H1 (cell line): ENCODE measurements at regions not wholly inside any gene's neighbourhood (a gene's known extent, or its start where the extent isn't known, plus 50 kb on each side); places are given as distances from the start of the nearest gene placed in this dataset.

ENCODE experiments used
- CTCF ChIA-PET: fragments of 300-600 bp; sonication (Branson Sonifier 250); formaldehyde crosslinking; loops from one replicate; lab custom pipeline; 2021; ENCODE audit not compliant: partially characterized antibody; lab: Charles Lee
- POLR2A ChIA-PET: fragments of 300-600 bp; sonication (Branson Sonifier 250); formaldehyde crosslinking; loops from one replicate; lab custom pipeline; 2021; ENCODE audit warnings: inconsistent platforms; ENCODE audit not compliant: partially characterized antibody; lab: Charles Lee
- DNase-seq, 2 experiments: peaks; one replicate each; pipeline versions ENCODE4 v3.0.0 to v3.0.0-alpha.2; 2010 to 2022; ENCODE audit warnings: low spot score in 2 of 2, low read depth in 1 of 2, mixed read lengths in 1 of 2
- FAIRE-seq: peaks from 2 replicates; lab custom pipeline; 2011; peaks lifted over from hg19 to GRCh38; lab: Jason Lieb, UNC
- H2AFZ ChIP-seq: 2 replicates; pipeline ENCODE4 v1.8.1; 2012; ENCODE audit warnings: low read length, inconsistent platforms
- H2AK5ac ChIP-seq: 2 replicates; pipeline ENCODE4 v1.6.1; 2013; ENCODE audit warnings: low read depth, low read length
- H2BK120ac ChIP-seq: replicated peaks from 2 replicates; pipeline ENCODE3; 2013; ENCODE audit warnings: low read depth, low read length, inconsistent platforms
- H2BK12ac ChIP-seq: 2 replicates; pipeline ENCODE4 v1.6.1; 2013; ENCODE audit warnings: low read depth, low read length
- H2BK15ac ChIP-seq: 2 replicates; pipeline ENCODE4 v1.6.1; 2013; ENCODE audit warnings: low read length
- H2BK20ac ChIP-seq: 2 replicates; pipeline ENCODE4 v1.6.1; 2013; ENCODE audit warnings: low read length
- H2BK5ac ChIP-seq: 2 replicates; pipeline ENCODE4 v1.6.1; 2013; ENCODE audit warnings: low read depth, low read length
- H3K14ac ChIP-seq: 2 replicates; pipeline ENCODE4 v1.6.1; 2013; ENCODE audit warnings: inconsistent platforms; ENCODE audit not compliant: insufficient read length
- H3K18ac ChIP-seq: 2 replicates; pipeline ENCODE4 v1.6.1; 2013; ENCODE audit warnings: low read length; ENCODE audit errors: extremely low read depth
- H3K23ac ChIP-seq: 2 replicates; pipeline ENCODE4 v1.6.1; 2013; ENCODE audit warnings: inconsistent platforms; ENCODE audit not compliant: insufficient read length
- H3K23me2 ChIP-seq: 2 replicates; pipeline ENCODE4 v1.6.1; 2013; ENCODE audit warnings: low read depth, low read length
- H3K27ac ChIP-seq: 2 replicates; pipeline ENCODE4 v1.6.1; 2011; ENCODE audit warnings: low read depth, low read length, inconsistent platforms
- H3K27me3 ChIP-seq, 4 experiments: replicated peaks in 1 of 4; 1 replicate in 1 of 4; 2 replicates in 3 of 4; pipeline versions ENCODE4 v1.6.1 to v1.8.1; 2011 to 2013; ENCODE audit warnings: low read length in 3 of 4, mild to moderate bottlenecking in 3 of 4, inconsistent platforms in 2 of 4, mixed read lengths in 2 of 4, moderate library complexity in 1 of 4; ENCODE audit not compliant: control insufficient read depth in 3 of 4, insufficient read depth in 3 of 4; ENCODE audit errors: extremely low read depth in 1 of 4
- H3K36me3 ChIP-seq, 4 experiments: 2 replicates each; pipeline versions ENCODE4 v1.6.1 to v1.8.1; 2011 to 2013; ENCODE audit warnings: mild to moderate bottlenecking in 4 of 4, low read length in 3 of 4, moderate library complexity in 2 of 4, control low read depth in 1 of 4, inconsistent platforms in 1 of 4; ENCODE audit not compliant: insufficient read depth in 4 of 4, control insufficient read depth in 2 of 4
- H3K4ac ChIP-seq: replicated peaks from 2 replicates; pipeline ENCODE3; 2013; ENCODE audit warnings: low read length, low read depth, mixed read lengths, inconsistent platforms; ENCODE audit not compliant: insufficient read length
- H3K4me1 ChIP-seq, 4 experiments: replicated peaks in 1 of 4; 1 replicate in 1 of 4; 2 replicates in 3 of 4; pipeline versions ENCODE4 v1.6.1 to v1.8.1; 2011 to 2013; ENCODE audit warnings: low read length in 3 of 4, inconsistent platforms in 2 of 4, mixed read lengths in 1 of 4; ENCODE audit not compliant: insufficient read depth in 4 of 4, control insufficient read depth in 3 of 4
- H3K4me2 ChIP-seq, 2 experiments: 2 replicates each; pipeline versions ENCODE4 v1.6.1 to v1.8.1; 2011 to 2013; ENCODE audit warnings: low read depth in 2 of 2, low read length in 2 of 2, control low read depth in 1 of 2, inconsistent platforms in 1 of 2, mild to moderate bottlenecking in 1 of 2; ENCODE audit not compliant: insufficient read depth in 1 of 2
- H3K4me3 ChIP-seq, 4 experiments: fragments of 200-600, 300-600 bp in 1 of 4; sonication (generic), shearing (Covaris generic), sonication (Bioruptor Twin) in 1 of 4; 2 replicates each; pipeline versions ENCODE4 v1.5.1 to v1.8.1; 2011 to 2016; ENCODE audit warnings: low read length in 4 of 4, low read depth in 3 of 4, control low read depth in 2 of 4, inconsistent platforms in 2 of 4, mild to moderate bottlenecking in 2 of 4, mixed read lengths in 1 of 4, moderate library complexity in 1 of 4; ENCODE audit not compliant: insufficient read depth in 2 of 4; ENCODE audit errors: extremely low read depth in 1 of 4
- H3K56ac ChIP-seq: replicated peaks from 2 replicates; pipeline ENCODE3; 2013; ENCODE audit warnings: low read depth, mild to moderate bottlenecking, mixed read lengths, low read length, inconsistent platforms; ENCODE audit not compliant: insufficient read length
- H3K79me1 ChIP-seq: 2 replicates; pipeline ENCODE4 v1.6.1; 2013; ENCODE audit warnings: low read depth, low read length, control low read depth
- H3K79me2 ChIP-seq, 2 experiments: 2 replicates each; pipeline versions ENCODE4 v1.6.1 to v1.8.1; 2012 to 2013; ENCODE audit warnings: low read length in 2 of 2, mild to moderate bottlenecking in 2 of 2, inconsistent platforms in 1 of 2; ENCODE audit not compliant: insufficient read depth in 2 of 2, control insufficient read depth in 1 of 2
- H3K9ac ChIP-seq, 4 experiments: replicated peaks in 1 of 4; 1 replicate in 1 of 4; 2 replicates in 3 of 4; pipeline versions ENCODE4 v1.6.1 to v1.8.1; 2011 to 2013; ENCODE audit warnings: low read depth in 3 of 4, low read length in 3 of 4, control low read depth in 2 of 4, mild to moderate bottlenecking in 2 of 4, moderate library complexity in 2 of 4, inconsistent platforms in 1 of 4; ENCODE audit errors: extremely low read depth in 1 of 4
- H3K9me3 ChIP-seq, 2 experiments: 2 replicates each; pipeline versions ENCODE4 v1.6.1 to v1.8.1; 2012 to 2013; ENCODE audit warnings: mild to moderate bottlenecking in 2 of 2, moderate library complexity in 2 of 2, control low read depth in 1 of 2, inconsistent platforms in 1 of 2, low read depth in 1 of 2, low read length in 1 of 2, mixed read lengths in 1 of 2; ENCODE audit not compliant: insufficient read depth in 2 of 2
- H4K20me1 ChIP-seq, 2 experiments: replicated peaks in 1 of 2; 2 replicates each; pipeline versions ENCODE3 to v1.8.1; 2011 to 2013; ENCODE audit warnings: inconsistent platforms in 2 of 2, low read length in 2 of 2, mild to moderate bottlenecking in 1 of 2; ENCODE audit not compliant: insufficient read depth in 2 of 2, control insufficient read depth in 1 of 2
- H4K5ac ChIP-seq: 2 replicates; pipeline ENCODE4 v1.6.1; 2013; ENCODE audit warnings: low read length, low read depth, mixed read lengths, inconsistent platforms; ENCODE audit not compliant: insufficient read length
- H4K8ac ChIP-seq: 2 replicates; pipeline ENCODE4 v1.8.0; 2013; ENCODE audit warnings: mild to moderate bottlenecking, moderate library complexity, low read length, inconsistent platforms; ENCODE audit not compliant: insufficient read depth; ENCODE audit errors: extremely low read depth
- H4K91ac ChIP-seq: replicated peaks from 2 replicates; pipeline ENCODE3; 2013; ENCODE audit warnings: low read length, mixed read lengths, inconsistent platforms; ENCODE audit not compliant: insufficient read length
- BACH1 ChIP-seq: IDR thresholded peaks from 2 replicates; pipeline ENCODE4 v1.6.1; 2012; ENCODE audit warnings: low read length, improper control_type of control experiment
- BRCA1 ChIP-seq: IDR thresholded peaks from 2 replicates; pipeline ENCODE4 v1.6.1; 2012; ENCODE audit warnings: low read depth, low read length, improper control_type of control experiment
- CBX8 ChIP-seq: fragments of 300-800, 300-1000 bp; sonication (generic); IDR thresholded peaks from 2 replicates; pipeline ENCODE4 v1.7.1; 2016; ENCODE audit warnings: low read depth, low read length, borderline replicate concordance
- CEBPB ChIP-seq: IDR thresholded peaks from 2 replicates; pipeline ENCODE4 v1.6.1; 2012; ENCODE audit warnings: low read depth, low read length
- CTBP2 ChIP-seq: IDR thresholded peaks from 2 replicates; pipeline ENCODE4 v1.7.0; 2011; ENCODE audit warnings: borderline replicate concordance, mild to moderate bottlenecking, moderate library complexity, mixed read lengths, low read length; ENCODE audit not compliant: insufficient read depth, insufficient read length
- EP300 ChIP-seq, 2 experiments: IDR thresholded peaks; 1 replicate in 1 of 2; 2 replicates in 1 of 2; pipeline ENCODE4 v1.6.1; 2011 to 2012; ENCODE audit warnings: low read depth in 2 of 2, low read length in 2 of 2, mild to moderate bottlenecking in 2 of 2, borderline replicate concordance in 1 of 2, inconsistent platforms in 1 of 2, moderate library complexity in 1 of 2
- FOSL1 ChIP-seq: IDR thresholded peaks from 2 replicates; pipeline ENCODE4 v1.6.1; 2011; ENCODE audit warnings: mild to moderate bottlenecking, low read depth, low read length, moderate library complexity; ENCODE audit not compliant: insufficient read depth
- GTF2F1 ChIP-seq: IDR thresholded peaks from 2 replicates; pipeline ENCODE4 v1.6.1; 2012; ENCODE audit warnings: low read depth, low read length, improper control_type of control experiment, borderline replicate concordance
- RAD21 ChIP-seq, 2 experiments: IDR thresholded peaks in 1 of 2; conservative IDR thresholded peaks in 1 of 2; 2 replicates each; pipeline ENCODE4 v1.6.1; 2011; ENCODE audit warnings: low read depth in 2 of 2, low read length in 2 of 2, improper control_type of control experiment in 1 of 2, inconsistent platforms in 1 of 2, mild to moderate bottlenecking in 1 of 2, moderate library complexity in 1 of 2
- SP1 ChIP-seq: IDR thresholded peaks from 2 replicates; pipeline ENCODE4 v1.6.1; 2011; ENCODE audit warnings: low read depth, low read length
- ZNF274 ChIP-seq: IDR thresholded peaks from 2 replicates; pipeline ENCODE4 v1.7.0; 2012; ENCODE audit warnings: low read length, borderline replicate concordance; ENCODE audit errors: extremely low read depth
- WGBS, 2 experiments: shearing (Covaris generic) in 1 of 2; methylation state at CpG; one replicate each; pipeline versions ENCODE4 v1.1.6 to v1.1.7; 2013 to 2015; ENCODE audit warnings: low lambda C conversion rate in 2 of 2, mixed read lengths in 2 of 2, inconsistent platforms in 1 of 2, low coverage in 1 of 2, missing lambda C conversion rate in 1 of 2; ENCODE audit not compliant: insufficient replicate concordance in 2 of 2, insufficient coverage in 1 of 2, insufficient read length in 1 of 2; ENCODE audit errors: extremely low coverage in 1 of 2, missing lambda C conversion rate in 1 of 2; 5-methylcytosine and 5-hydroxymethylcytosine counted together

GRCh38 chr22:46041642-46042041, 64.7 kb upstream of the WNT7B start:
- H3K23me2 ChIP-seq: no peaks in the 10 kb centered on the region; the same call in 1 of the 2 replicates
- H3K27me3 ChIP-seq: peaks cover 8 to 28% (median 20%) of the 10 kb centered on the region in 4 experiments; a peak in 6 of 7 replicates
- H3K79me2 ChIP-seq: no peaks in the 10 kb centered on the region
- WGBS, 2 experiments: 92% methylated on average over 9 of the region's 9 CpGs; no CpG with 5 or more reads in 1 of the 2 experiments
- H4K91ac ChIP-seq: no peak overlapping the region
- H3K56ac ChIP-seq: no peak overlapping the region
- no peak overlapping the region for H3K9ac ChIP-seq
- DNase-seq (no peak), FAIRE-seq (no peak)
- H3K18ac ChIP-seq: no peak overlapping the region
- no peaks in the 10 kb centered on the region for H3K36me3 ChIP-seq
- no peak overlapping the region for H3K27ac ChIP-seq
- H2BK12ac ChIP-seq: no peak overlapping the region
- H3K4me3 ChIP-seq: no peak overlapping the region
- H3K4me1 ChIP-seq: peaks cover 0 to 26% (median 9%) of the 10 kb centered on the region in 4 experiments; a peak in 6 of 7 replicates
- no peak overlapping the region for H2BK20ac ChIP-seq
- ChIA-PET CTCF (interaction anchor here (1.3 to 3.3 kb wide), 5 partner anchors 10 to 47 kb away, joined by 4 to 15 read pairs (median 6); no protein-coding TSS in a partner anchor), POLR2A (no interaction called here)
- H2AFZ ChIP-seq: no peak overlapping the region
- peak overlapping the region; percentile 9; the same call in 1 of the 2 replicates for H4K8ac ChIP-seq
- no peak overlapping the region for H3K4me2 ChIP-seq
- no peak overlapping the region for H2BK15ac ChIP-seq
- H4K5ac ChIP-seq: no peak overlapping the region
- no peaks in the 10 kb centered on the region for H4K20me1 ChIP-seq
- no peaks in the 10 kb centered on the region for H3K79me1 ChIP-seq
- H3K9me3 ChIP-seq: no peaks in the 10 kb centered on the region
- H2AK5ac ChIP-seq: no peak overlapping the region
- H3K23ac ChIP-seq: no peak overlapping the region
- H2BK120ac ChIP-seq: no peak overlapping the region
- no peak overlapping the region for H2BK5ac ChIP-seq
- H3K14ac ChIP-seq: no peak overlapping the region
- H3K4ac ChIP-seq: no peak overlapping the region
- no peak for TF ChIP-seq SP1
- no peak for TF ChIP-seq EP300 (IDR thresholded peaks at IDR 0.05; ENCODE audit: borderline replicate concordance in 1 of 2, low read depth in 2 of 2, low read length in 2 of 2)
- TF ChIP-seq CTBP2: no peak
- TF ChIP-seq BACH1: no peak
- TF ChIP-seq RAD21 (IDR thresholded peaks at IDR 0.05 in 1 of 2, conservative IDR thresholded peaks at IDR 0.05 in 1 of 2; ENCODE audit: low read depth in 2 of 2, low read length in 2 of 2): no peak
- TF ChIP-seq CEBPB: no peak
- no peak for TF ChIP-seq FOSL1
- no peak for TF ChIP-seq GTF2F1
- no peak for TF ChIP-seq CBX8
- no peak for TF ChIP-seq BRCA1
- no peak for TF ChIP-seq ZNF274
